GM12878 (cell line): ENCODE measurements at regions not wholly inside any gene's neighbourhood (a gene's known extent, or its start where the extent isn't known, plus 50 kb on each side); places are given as distances from the start of the nearest gene placed in this dataset.

Source experiments
- ATAC-seq: fragments of 200-7000 bp; cut with Tn5 transposase; 3 replicates; pipeline ENCODE4 v1.9.1; 2020; ENCODE audit warnings: mild to moderate bottlenecking, moderate library complexity
- BruUV-seq: library from RNA; stranded (reverse); fragments of 400-500 nt; replicated peaks from 2 replicates; lab custom pipeline; 2021; lab: Mats Ljungman, UMichigan
- CTCF ChIA-PET: fragments of 300-600 bp; sonication (Branson Sonifier 250); formaldehyde crosslinking; extraction: SDS; loops from one replicate; lab custom pipeline; 2021; ENCODE audit warnings: inconsistent platforms; lab: Yijun Ruan, JAX
- POLR2A ChIA-PET: fragments of 350-600 bp; formaldehyde crosslinking; extraction: SDS; loops from one replicate; lab custom pipeline; 2021; ENCODE audit warnings: inconsistent platforms; lab: Charles Lee
- RAD21 ChIA-PET: fragments of 300-600 bp; sonication (Branson Sonifier 250); formaldehyde crosslinking; loops from one replicate; lab custom pipeline; 2023; ENCODE audit warnings: antibody characterized with exemption; ENCODE audit not compliant: unreplicated experiment; lab: Charles Lee
- SMC1A ChIA-PET: fragments of 300-600 bp; sonication (Branson Sonifier 250); formaldehyde crosslinking; loops from one replicate; lab custom pipeline; 2023; ENCODE audit not compliant: unreplicated experiment, uncharacterized antibody; lab: Charles Lee
- DNase-seq: peaks from one replicate; pipeline ENCODE4 v3.0.0-alpha.2; 2011; ENCODE audit warnings: low read depth, low spot score
- FAIRE-seq: peaks from 3 replicates; lab custom pipeline; 2011; peaks lifted over from hg19 to GRCh38; lab: Jason Lieb, UNC
- H2AFZ ChIP-seq: 2 replicates; pipeline ENCODE4 v1.6.0; 2011; ENCODE audit warnings: low read depth, low read length, control low read depth; ENCODE audit not compliant: control insufficient read depth
- H3K27ac ChIP-seq: 2 replicates; pipeline ENCODE4 v1.5.1; 2011; ENCODE audit warnings: control low read depth; ENCODE audit not compliant: control insufficient read depth, insufficient read depth
- H3K27me3 ChIP-seq, 2 experiments: replicated peaks in 1 of 2; 2 replicates each; pipeline versions ENCODE4 v1.6.0 to v1.6.1; 2011; ENCODE audit warnings: low read length in 1 of 2; ENCODE audit not compliant: control insufficient read depth in 2 of 2, insufficient read depth in 2 of 2
- H3K36me3 ChIP-seq, 2 experiments: 2 replicates each; pipeline ENCODE4 v1.5.1; 2011; ENCODE audit warnings: low read length in 1 of 2; ENCODE audit not compliant: control insufficient read depth in 2 of 2, insufficient read depth in 2 of 2
- H3K4me1 ChIP-seq: 2 replicates; pipeline ENCODE4 v1.6.1; 2011; ENCODE audit warnings: mild to moderate bottlenecking, low read length, moderate library complexity, mixed read lengths; ENCODE audit not compliant: control insufficient read depth, insufficient read depth
- H3K4me2 ChIP-seq: 2 replicates; pipeline ENCODE4 v1.6.0; 2011; ENCODE audit warnings: control low read depth; ENCODE audit not compliant: control insufficient read depth, insufficient read depth
- H3K4me3 ChIP-seq: fragments of 200-600 bp; sonication (generic); 2 replicates; pipeline ENCODE4 v1.5.1; 2016
- H3K79me2 ChIP-seq: 2 replicates; pipeline ENCODE4 v1.6.0; 2011; ENCODE audit warnings: low read length; ENCODE audit not compliant: control insufficient read depth, insufficient read depth
- H3K9ac ChIP-seq: 2 replicates; pipeline ENCODE4 v1.8.0; 2011; ENCODE audit warnings: low read length, control low read depth, mixed read lengths; ENCODE audit not compliant: control insufficient read depth, insufficient read depth
- H3K9me3 ChIP-seq: replicated peaks from 3 replicates; pipeline ENCODE4 v1.5.1; 2011; ENCODE audit warnings: mild to moderate bottlenecking, low read length; ENCODE audit not compliant: control insufficient read depth, insufficient read depth
- H4K20me1 ChIP-seq: 2 replicates; pipeline ENCODE4 v1.6.0; 2011; ENCODE audit not compliant: control insufficient read depth, insufficient read depth
- BMI1 ChIP-seq: fragments of 450-650 bp; IDR thresholded peaks from 2 replicates; pipeline ENCODE4 v1.6.1; 2016; ENCODE audit warnings: mild to moderate bottlenecking, moderate library complexity, borderline replicate concordance
- CBX3 ChIP-seq: fragments of 200-600 bp; sonication (generic); IDR thresholded peaks from 2 replicates; pipeline ENCODE4 v1.6.1; 2016; ENCODE audit warnings: low read depth, borderline replicate concordance
- CTCF ChIP-seq, 3 experiments: IDR thresholded peaks in 2 of 3; conservative IDR thresholded peaks in 1 of 3; 2 replicates each; pipeline ENCODE4 v1.5.1; 2011; ENCODE audit warnings: low read depth in 3 of 3, low read length in 3 of 3, mild to moderate bottlenecking in 3 of 3, control low read depth in 2 of 3, moderate library complexity in 2 of 3, inconsistent platforms in 1 of 3, mixed read lengths in 1 of 3; ENCODE audit not compliant: control insufficient read depth in 2 of 3, insufficient read depth in 1 of 3; ENCODE audit errors: extremely low read depth in 1 of 3
- DPF2 ChIP-seq: fragments of 450-650 bp; IDR thresholded peaks from 2 replicates; pipeline ENCODE4 v1.6.1; 2017; ENCODE audit warnings: mild to moderate bottlenecking
- NFXL1 ChIP-seq: fragments of 450-650 bp; IDR thresholded peaks from 2 replicates; pipeline ENCODE4 v1.6.1; 2017; ENCODE audit warnings: antibody characterized with exemption, mild to moderate bottlenecking, borderline replicate concordance
- NFYA ChIP-seq: IDR thresholded peaks from 2 replicates; pipeline ENCODE4 v1.6.1; 2011; ENCODE audit warnings: low read depth, mild to moderate bottlenecking, low read length, improper control_type of control experiment, borderline replicate concordance
- RAD21 ChIP-seq: IDR thresholded peaks from 2 replicates; pipeline ENCODE4 v1.6.1; 2011; ENCODE audit warnings: mild to moderate bottlenecking, low read depth, low read length, moderate library complexity; ENCODE audit not compliant: insufficient read depth
- RBBP5 ChIP-seq: fragments of 200-600 bp; sonication (generic); conservative IDR thresholded peaks from 2 replicates; pipeline ENCODE4 v1.6.1; 2016
- SPI1 ChIP-seq: IDR thresholded peaks from 2 replicates; pipeline ENCODE4 v1.6.1; 2011; ENCODE audit warnings: low read depth, mild to moderate bottlenecking, low read length, moderate library complexity, borderline replicate concordance; ENCODE audit not compliant: insufficient read depth
- ZBTB33 ChIP-seq: fragments of 450-650 bp; IDR thresholded peaks from 2 replicates; pipeline ENCODE4 v1.6.1; 2017; ENCODE audit warnings: mild to moderate bottlenecking
- ZBTB40 ChIP-seq: fragments of 450-650 bp; IDR thresholded peaks from 2 replicates; pipeline ENCODE4 v1.6.1; 2016; ENCODE audit warnings: mild to moderate bottlenecking, moderate library complexity, borderline replicate concordance
- ZNF207 ChIP-seq: fragments of 450-650 bp; IDR thresholded peaks from 2 replicates; pipeline ENCODE4 v1.6.1; 2014; ENCODE audit warnings: antibody characterized with exemption, mild to moderate bottlenecking, borderline replicate concordance
- ZNF274 ChIP-seq: IDR thresholded peaks from one replicate; pipeline ENCODE4 v1.8.0; 2011; ENCODE audit not compliant: insufficient read length, insufficient read depth
- ZSCAN29 ChIP-seq: fragments of 450-650 bp; IDR thresholded peaks from 2 replicates; pipeline ENCODE4 v1.6.1; 2017; ENCODE audit warnings: mild to moderate bottlenecking, moderate library complexity
- WGBS: methylation state at CpG from one replicate; pipeline ENCODE4 v1.1.6; 2016; ENCODE audit warnings: low lambda C conversion rate; ENCODE audit not compliant: insufficient replicate concordance, insufficient coverage; ENCODE audit errors: missing lambda C conversion rate; 5-methylcytosine and 5-hydroxymethylcytosine counted together
- in situ Hi-C: fragments of 300-500 bp; cut with MboI; formaldehyde crosslinking; loops from 9 replicates; pipeline ENCODE4 v1.14.3; 2018; ENCODE audit warnings: mixed read lengths
- intact Hi-C: fragments of 100-400 bp; cut with micrococcal nuclease; formaldehyde crosslinking; loops from one replicate; pipeline ENCODE4 v1.14.2; 2022; ENCODE audit not compliant: unreplicated experiment

DNA sequence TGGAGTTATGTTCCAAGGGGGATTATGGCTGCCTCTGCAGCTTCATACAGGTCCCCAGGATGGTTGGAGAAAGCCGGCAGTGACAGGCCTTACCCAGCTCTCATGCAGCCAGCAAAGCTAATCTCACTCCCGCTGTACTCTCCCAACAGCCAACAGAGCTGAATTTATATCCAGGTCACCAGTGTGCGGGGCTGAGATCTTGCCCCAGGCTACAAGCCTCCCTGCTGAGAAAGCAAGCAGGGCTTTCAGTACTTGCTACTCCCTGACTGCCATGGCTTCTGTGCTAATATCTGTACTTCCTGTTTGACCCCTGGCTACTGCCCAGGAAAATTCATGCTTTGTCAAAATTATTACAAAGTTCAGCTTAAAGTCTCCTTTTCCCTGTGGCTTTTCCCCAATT is 92.9 kb downstream of the ATP23 start:
- POLR2A ChIA-PET: no interaction called here
- WGBS: 60% methylated on average over 3 of the region's 3 CpGs
- SMC1A ChIA-PET: no interaction called here

More for the DNA sequence above, 92.9 kb downstream of the ATP23 start:
- H4K20me1 ChIP-seq: no peaks in the 10 kb centered on the region
- H3K27ac ChIP-seq: no peak overlapping the region
- in situ Hi-C loops (no loop called here), intact Hi-C loops (no loop called here)
- H3K4me3 ChIP-seq: no peak overlapping the region
- H3K27me3 ChIP-seq: no peaks in the 10 kb centered on the region
- ChIA-PET RAD21 (no interaction called here), CTCF (no interaction called here)
- no peak overlapping the region for H3K9ac ChIP-seq
- no peaks in the 10 kb centered on the region for H3K9me3 ChIP-seq
- BruUV-seq: no TSS peak
- no peak for FAIRE-seq
- H3K79me2 ChIP-seq: no peaks in the 10 kb centered on the region
- no peak for TF ChIP-seq NFYA
- no peak for TF ChIP-seq RBBP5
- no peak for TF ChIP-seq ZBTB33
- no peak for TF ChIP-seq ZNF207
- TF ChIP-seq CTCF (IDR thresholded peaks at IDR 0.05 in 2 of 3, conservative IDR thresholded peaks at IDR 0.05 in 1 of 3; ENCODE audit: control insufficient read depth in 2 of 3, extremely low read depth in 1 of 3, insufficient read depth in 1 of 3, low read depth in 3 of 3, low read length in 3 of 3): no peak
- TF ChIP-seq ZNF274: no peak
- no peak for TF ChIP-seq DPF2
- TF ChIP-seq ZSCAN29: no peak
- TF ChIP-seq RAD21: no peak
- no peak for TF ChIP-seq NFXL1
- TF ChIP-seq CBX3: no peak
- TF ChIP-seq SPI1: no peak
- TF ChIP-seq ZBTB40: no peak
- TF ChIP-seq BMI1: no peak
- ATAC-seq: no peak
- no peak overlapping the region for H3K4me2 ChIP-seq
- no peaks in the 10 kb centered on the region for H3K4me1 ChIP-seq
- H3K36me3 ChIP-seq: no peaks in the 10 kb centered on the region
- no peak for DNase-seq
- H2AFZ ChIP-seq: no peak overlapping the region
